Hematopoietic multipotent progenitor cell treated with erythropoietin and hydrocortisone succinate and interleukin-3 and kit ligand, for 6 days (in vitro differentiated cells): ENCODE measurements at regions not wholly inside any gene's neighbourhood (a gene's known extent, or its start where the extent isn't known, plus 50 kb on each side); places are given as distances from the start of the nearest gene placed in this dataset.
"Not testable (repeated sequence)": the region's sequence is repeated elsewhere in the genome, so short reads cannot be mapped to it uniquely, and the experiment has no call there.

ENCODE experiments used
- DNase-seq: peaks from one replicate; pipeline ENCODE4 v3.0.0-alpha.2; 2015

GRCh38 chr15:62413786-62414185, 248.7 kb upstream of the C2CD4B start:
- no peak for DNase-seq

- DNase-seq: no peak
Measured at GRCh38 chr15:62415498-62415897, 250.4 kb upstream of the C2CD4B start.

- no peak for DNase-seq
Measured at GRCh38 chr15:62416526-62416925, 251.4 kb upstream of the C2CD4B start.

- no peak for DNase-seq
Measured at GRCh38 chr15:62417439-62417838, 252.4 kb upstream of the C2CD4B start.

GRCh38 chr15:62418496-62418895, 253.4 kb upstream of the C2CD4B start:
- not testable (repeated sequence) for DNase-seq

GRCh38 chr15:62419192-62419591, 254.1 kb upstream of the C2CD4B start:
- DNase-seq: no peak

- DNase-seq: not testable (repeated sequence)
Measured at GRCh38 chr15:62420371-62420770, 255.3 kb upstream of the C2CD4B start.

GRCh38 chr15:62421289-62421688, 256.2 kb upstream of the C2CD4B start:
- DNase-seq: no peak

- DNase-seq: no peak
Measured at GRCh38 chr15:62426387-62426956, 261.4 kb upstream of the C2CD4B start.

GRCh38 chr15:62428259-62428658, 263.2 kb upstream of the C2CD4B start:
- DNase-seq: no peak

- DNase-seq: no peak
Measured at GRCh38 chr15:62428851-62429598, 263.9 kb upstream of the C2CD4B start.

GRCh38 chr15:62430056-62430455, 265.0 kb upstream of the C2CD4B start:
- no peak for DNase-seq

GRCh38 chr15:62430552-62430951, 265.5 kb upstream of the C2CD4B start:
- no peak for DNase-seq

GRCh38 chr15:62431008-62431797, 266.1 kb upstream of the C2CD4B start:
- DNase-seq: no peak

- DNase-seq: no peak
Measured at GRCh38 chr15:62431817-62432216, 266.7 kb upstream of the C2CD4B start.

- no peak for DNase-seq
Measured at GRCh38 chr15:62432702-62433398, 267.8 kb upstream of the C2CD4B start.

- DNase-seq: no peak
Measured at GRCh38 chr15:62436235-62436634, 271.1 kb upstream of the C2CD4B start.

GRCh38 chr15:62437753-62438152, 272.7 kb upstream of the C2CD4B start:
- no peak for DNase-seq

- DNase-seq: no peak
Measured at GRCh38 chr15:62439543-62440016, 274.5 kb upstream of the C2CD4B start.

- DNase-seq: no peak
Measured at GRCh38 chr15:62440362-62441105, 275.4 kb upstream of the C2CD4B start.

- no peak for DNase-seq
Measured at GRCh38 chr15:62444104-62445022, 279.3 kb upstream of the C2CD4B start.
